H9 (cell line): ENCODE measurements at regions not wholly inside any gene's neighbourhood (a gene's known extent, or its start where the extent isn't known, plus 50 kb on each side); places are given as distances from the start of the nearest gene placed in this dataset.

ENCODE experiments used
- DNase-seq: peaks from one replicate; pipeline ENCODE4 v3.0.0-alpha.2; 2017
- H2AFZ ChIP-seq: one replicate; pipeline ENCODE4 v1.6.1; 2013; ENCODE audit warnings: mild to moderate bottlenecking, low read length, control low read depth, moderate library complexity
- H2AK5ac ChIP-seq: 2 replicates; pipeline ENCODE4 v1.6.1; 2013; ENCODE audit warnings: low read length, control low read depth, mixed read lengths; ENCODE audit not compliant: insufficient read length
- H2BK120ac ChIP-seq: one replicate; pipeline ENCODE4 v1.6.1; 2013; ENCODE audit warnings: low read depth, mild to moderate bottlenecking, low read length, control low read depth, inconsistent platforms; ENCODE audit not compliant: poor library complexity, severe bottlenecking
- H2BK12ac ChIP-seq: 2 replicates; pipeline ENCODE4 v1.6.1; 2013; ENCODE audit warnings: low read length, control low read depth, mixed read lengths, low read depth; ENCODE audit not compliant: insufficient read length
- H2BK15ac ChIP-seq: 2 replicates; pipeline ENCODE4 v1.6.1; 2013; ENCODE audit warnings: low read depth, low read length, control low read depth
- H2BK20ac ChIP-seq: one replicate; pipeline ENCODE4 v1.6.1; 2013; ENCODE audit warnings: low read depth, mild to moderate bottlenecking, low read length, control low read depth, inconsistent platforms; ENCODE audit not compliant: poor library complexity, severe bottlenecking
- H2BK5ac ChIP-seq: 2 replicates; pipeline ENCODE4 v1.6.1; 2013; ENCODE audit warnings: low read length, control low read depth, mixed read lengths; ENCODE audit not compliant: insufficient read length
- H3K14ac ChIP-seq: 2 replicates; pipeline ENCODE4 v1.6.1; 2013; ENCODE audit warnings: low read length, control low read depth; ENCODE audit not compliant: insufficient read depth
- H3K18ac ChIP-seq: 2 replicates; pipeline ENCODE4 v1.6.1; 2013; ENCODE audit warnings: low read depth, mild to moderate bottlenecking, mixed read lengths, low read length, control low read depth; ENCODE audit not compliant: insufficient read length
- H3K23ac ChIP-seq: 2 replicates; pipeline ENCODE4 v1.6.1; 2013; ENCODE audit warnings: low read length, control low read depth, mixed read lengths, low read depth; ENCODE audit not compliant: insufficient read length
- H3K23me2 ChIP-seq: 2 replicates; pipeline ENCODE4 v1.6.1; 2013; ENCODE audit warnings: low read depth, mild to moderate bottlenecking, mixed read lengths, low read length, control low read depth; ENCODE audit not compliant: insufficient read length, poor library complexity, severe bottlenecking
- H3K27ac ChIP-seq: 2 replicates; pipeline ENCODE4 v1.5.1; 2013; ENCODE audit warnings: low read length, control low read depth, mixed read lengths, low read depth; ENCODE audit not compliant: insufficient read length
- H3K27me3 ChIP-seq: 2 replicates; pipeline ENCODE4 v1.6.1; 2013; ENCODE audit warnings: low read length, control low read depth, inconsistent platforms; ENCODE audit not compliant: insufficient read depth
- H3K4ac ChIP-seq: 2 replicates; pipeline ENCODE4 v1.6.1; 2013; ENCODE audit warnings: low read depth, mild to moderate bottlenecking, control low read depth, inconsistent platforms, low read length, moderate library complexity
- H3K4me1 ChIP-seq: 2 replicates; pipeline ENCODE4 v1.6.1; 2013; ENCODE audit warnings: low read length, control low read depth, inconsistent platforms; ENCODE audit not compliant: insufficient read depth
- H3K4me2 ChIP-seq: 2 replicates; pipeline ENCODE4 v1.6.1; 2013; ENCODE audit warnings: low read length, control low read depth, mixed read lengths; ENCODE audit not compliant: insufficient read length, insufficient read depth
- H3K56ac ChIP-seq: 2 replicates; pipeline ENCODE4 v1.6.1; 2013; ENCODE audit warnings: low read depth, mild to moderate bottlenecking, mixed read lengths, low read length, control low read depth; ENCODE audit not compliant: insufficient read length
- H3K79me1 ChIP-seq: 2 replicates; pipeline ENCODE4 v1.6.1; 2013; ENCODE audit warnings: low read depth, mild to moderate bottlenecking, moderate library complexity, low read length, control low read depth, inconsistent platforms; ENCODE audit not compliant: insufficient read depth, poor library complexity, severe bottlenecking
- H3K79me2 ChIP-seq: 2 replicates; pipeline ENCODE4 v1.6.1; 2013; ENCODE audit warnings: low read length, control low read depth, inconsistent platforms; ENCODE audit not compliant: insufficient read depth
- H3K9ac ChIP-seq: 2 replicates; pipeline ENCODE4 v1.6.1; 2013; ENCODE audit warnings: low read length, control low read depth, mixed read lengths; ENCODE audit not compliant: insufficient read length; ENCODE audit errors: extremely low read depth
- H3K9me3 ChIP-seq: one replicate; pipeline ENCODE4 v1.6.1; 2013; ENCODE audit warnings: low read depth, low read length, inconsistent platforms; ENCODE audit not compliant: control insufficient read depth
- H3T11ph ChIP-seq: one replicate; pipeline ENCODE4 v1.6.1; 2013; ENCODE audit warnings: mild to moderate bottlenecking, low read length, control low read depth, inconsistent platforms
- H4K20me1 ChIP-seq: one replicate; pipeline ENCODE4 v1.6.1; 2013; ENCODE audit not compliant: control insufficient read depth, insufficient read length, insufficient read depth
- H4K5ac ChIP-seq: 2 replicates; pipeline ENCODE4 v1.6.1; 2013; ENCODE audit warnings: low read depth, mild to moderate bottlenecking, mixed read lengths, low read length, control low read depth; ENCODE audit not compliant: insufficient read length
- H4K8ac ChIP-seq: replicated peaks from 2 replicates; pipeline ENCODE4 v1.6.1; 2013; ENCODE audit warnings: low read length, control low read depth, mixed read lengths, low read depth; ENCODE audit not compliant: insufficient read length
- H4K91ac ChIP-seq: 2 replicates; pipeline ENCODE4 v1.6.1; 2013; ENCODE audit warnings: low read depth, mild to moderate bottlenecking, moderate library complexity, mixed read lengths, low read length, control low read depth; ENCODE audit not compliant: insufficient read length
- H3K27ac Mint-ChIP-seq, 3 experiments: 2 replicates in 2 of 3; 3 replicates in 1 of 3; pipeline ENCODE4 v1.8.0; 2020 to 2021; ENCODE audit warnings: mixed read lengths in 3 of 3, mild to moderate bottlenecking in 1 of 3, moderate library complexity in 1 of 3
- H3K27me3 Mint-ChIP-seq: 2 replicates; pipeline ENCODE4 v1.8.0; 2021; ENCODE audit warnings: low read depth, mild to moderate bottlenecking, moderate library complexity, mixed read lengths
- H3K36me3 Mint-ChIP-seq, 3 experiments: 2 replicates in 2 of 3; 3 replicates in 1 of 3; pipeline ENCODE4 v1.8.0; 2020 to 2021; ENCODE audit warnings: low read depth in 3 of 3, mixed read lengths in 3 of 3; ENCODE audit not compliant: insufficient read depth in 1 of 3
- H3K4me1 Mint-ChIP-seq, 2 experiments: 2 replicates each; pipeline ENCODE4 v1.8.0; 2020; ENCODE audit warnings: mixed read lengths in 2 of 2
- H3K4me3 Mint-ChIP-seq, 2 experiments: 2 replicates in 1 of 2; 3 replicates in 1 of 2; pipeline ENCODE4 v1.8.0; 2020 to 2021; ENCODE audit warnings: mild to moderate bottlenecking in 2 of 2, mixed read lengths in 2 of 2, moderate library complexity in 1 of 2
- H3K9me3 Mint-ChIP-seq, 2 experiments: 2 replicates in 1 of 2; 3 replicates in 1 of 2; pipeline ENCODE4 v1.8.0; 2020; ENCODE audit warnings: mild to moderate bottlenecking in 2 of 2, mixed read lengths in 2 of 2, moderate library complexity in 1 of 2
- CTCF ChIP-seq: fragments of 200-600 bp; sonication (generic); conservative IDR thresholded peaks from 3 replicates; pipeline ENCODE4 v1.8.0; 2021; ENCODE audit warnings: antibody characterized with exemption, mild to moderate bottlenecking
- WGBS: extraction: QIAGEN DNeasy Blood & Tissue Kit; methylation state at CpG from one replicate; pipeline ENCODE4 v1.1.7; 2013; ENCODE audit warnings: missing lambda C conversion rate, low lambda C conversion rate, mixed read lengths; ENCODE audit not compliant: insufficient read length; ENCODE audit errors: extremely low coverage; 5-methylcytosine and 5-hydroxymethylcytosine counted together

- Histone ChIP-seq H4K20me1 (no peaks in the 10 kb centered on the region), H3T11ph (no peak overlapping the region), H2AFZ (no peak overlapping the region), H2BK5ac (no peak overlapping the region), H3K23ac (no peak overlapping the region), H3K56ac (no peak overlapping the region), H4K91ac (no peak overlapping the region), H3K4me2 (no peak overlapping the region), H3K18ac (no peak overlapping the region), H4K5ac (no peak overlapping the region), H3K4ac (no peak overlapping the region), H2BK15ac (no peak overlapping the region), H4K8ac (no peak overlapping the region), H3K14ac (no peak overlapping the region), H3K27ac (no peak overlapping the region), H2BK12ac (no peak overlapping the region), H3K23me2 (no peaks in the 10 kb centered on the region), H3K9me3 (no peaks in the 10 kb centered on the region), H3K4me1 (no peaks in the 10 kb centered on the region), H2BK20ac (no peak overlapping the region), H3K27me3 (no peaks in the 10 kb centered on the region), H3K79me2 (no peaks in the 10 kb centered on the region), H3K79me1 (no peaks in the 10 kb centered on the region), H2BK120ac (no peak overlapping the region), H3K9ac (no peak overlapping the region), H2AK5ac (no peak overlapping the region)
- no peak for TF ChIP-seq CTCF
- Mint-ChIP-seq H3K36me3 (no peaks in the 10 kb centered on the region), H3K4me3 (no peak overlapping the region), H3K27me3 (peaks cover 2% of the 10 kb centered on the region; the same call in 1 of the 2 replicates), H3K4me1 (peaks cover 17 to 20% of the 10 kb centered on the region in 2 experiments), H3K27ac (peak overlapping the region in 1 of 3 experiments; percentile 68; a peak in 1 of 7 replicates), H3K9me3 (no peaks in the 10 kb centered on the region)
- DNase-seq: no peak
- WGBS: no CpG with 5 or more reads among the region's 16 CpGs
Observed at GRCh38 chr17:34076743-34077631, 178.1 kb upstream of the CCL2 start.
